OCI-LY1 (cell line): ENCODE measurements at regions not wholly inside any gene's neighbourhood (a gene's known extent, or its start where the extent isn't known, plus 50 kb on each side); places are given as distances from the start of the nearest gene placed in this dataset.

ENCODE experiments used
- CTCF ChIP-seq: fragments of 200-600 bp; sonication (generic), shearing (Covaris generic); IDR thresholded peaks from 2 replicates; pipeline ENCODE4 v1.5.1; 2017; ENCODE audit warnings: mild to moderate bottlenecking, antibody characterized with exemption, low read length, moderate library complexity, mixed read lengths
- EZH2 ChIP-seq: fragments of 200-600 bp; sonication (generic), shearing (Covaris generic); IDR thresholded peaks from 2 replicates; pipeline ENCODE4 v1.8.0; 2017; ENCODE audit warnings: borderline replicate concordance, mixed run types, mild to moderate bottlenecking, antibody characterized with exemption, low read length, moderate library complexity, mixed read lengths

- TF ChIP-seq CTCF, result no peak
- no peak for TF ChIP-seq EZH2
Observed at GRCh38 chr11:70729949-70730348, 331.6 kb downstream of the CTTN start.
